NCI-H748 treated with DMSO at 0.1 percent for 48 hours (cell line): ENCODE measurements at regions not wholly inside any gene's neighbourhood (a gene's known extent, or its start where the extent isn't known, plus 50 kb on each side); places are given as distances from the start of the nearest gene placed in this dataset.
"Not testable (repeated sequence)": the region's sequence is repeated elsewhere in the genome, so short reads cannot be mapped to it uniquely, and the experiment has no call there.

Source experiments
- DNase-seq: peaks from one replicate; lab custom pipeline; 2025; lab: John Stamatoyannopoulos, UW

DNA sequence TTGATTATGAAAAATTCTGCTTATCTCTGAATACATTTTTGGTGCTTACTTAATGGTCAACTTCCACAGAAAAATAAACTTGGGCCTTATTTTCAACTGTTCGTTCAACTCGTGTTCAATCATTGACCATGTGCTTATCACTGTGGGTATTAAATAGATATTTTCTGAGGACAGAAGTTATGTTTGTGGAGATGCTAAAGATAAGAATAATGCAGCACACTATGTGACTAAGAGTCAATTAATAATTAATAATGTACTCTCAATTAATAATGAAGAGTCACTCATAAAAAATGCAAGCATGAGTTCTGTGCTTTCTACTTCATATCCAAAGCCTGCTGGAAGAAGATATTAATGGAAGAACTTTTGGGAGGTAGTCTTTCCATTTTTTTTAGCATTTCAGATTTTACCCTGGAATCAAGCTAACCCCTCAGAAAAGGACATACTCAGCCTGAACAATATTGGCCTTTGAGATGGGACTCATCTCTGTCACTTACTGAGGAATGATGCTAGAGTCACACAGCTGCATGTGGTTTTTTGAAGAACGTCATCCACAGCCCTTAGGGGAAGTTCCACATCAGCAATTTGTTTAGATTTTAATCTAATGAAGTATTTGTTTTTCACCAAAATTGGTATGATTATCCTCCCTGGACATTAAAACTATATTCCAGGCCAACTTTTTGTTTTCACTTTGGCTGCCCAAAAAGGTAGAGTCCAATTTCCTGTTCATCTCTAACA, 191.9 kb upstream of the CRIM1 start:
- no peak for DNase-seq

DNA sequence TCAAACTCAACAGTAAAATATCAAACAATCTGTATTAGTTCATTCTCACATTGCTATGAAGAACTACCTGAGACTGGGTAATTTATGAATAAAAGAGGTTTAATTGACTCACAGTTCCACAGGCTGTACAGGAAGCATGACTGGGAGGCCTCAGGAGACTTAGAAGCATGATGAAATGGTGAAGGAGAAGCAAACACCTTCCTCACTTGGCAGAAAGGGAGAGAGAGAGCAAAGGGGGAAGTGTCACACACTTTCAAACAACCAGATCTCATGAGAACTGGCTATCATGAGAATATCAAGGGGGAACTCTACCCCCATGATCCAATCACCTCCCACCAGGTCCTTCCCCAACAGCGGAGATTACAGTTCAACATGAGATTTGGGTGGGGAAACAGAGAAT, 198.5 kb upstream of the CRIM1 start:
- DNase-seq, result not testable (repeated sequence)

DNA sequence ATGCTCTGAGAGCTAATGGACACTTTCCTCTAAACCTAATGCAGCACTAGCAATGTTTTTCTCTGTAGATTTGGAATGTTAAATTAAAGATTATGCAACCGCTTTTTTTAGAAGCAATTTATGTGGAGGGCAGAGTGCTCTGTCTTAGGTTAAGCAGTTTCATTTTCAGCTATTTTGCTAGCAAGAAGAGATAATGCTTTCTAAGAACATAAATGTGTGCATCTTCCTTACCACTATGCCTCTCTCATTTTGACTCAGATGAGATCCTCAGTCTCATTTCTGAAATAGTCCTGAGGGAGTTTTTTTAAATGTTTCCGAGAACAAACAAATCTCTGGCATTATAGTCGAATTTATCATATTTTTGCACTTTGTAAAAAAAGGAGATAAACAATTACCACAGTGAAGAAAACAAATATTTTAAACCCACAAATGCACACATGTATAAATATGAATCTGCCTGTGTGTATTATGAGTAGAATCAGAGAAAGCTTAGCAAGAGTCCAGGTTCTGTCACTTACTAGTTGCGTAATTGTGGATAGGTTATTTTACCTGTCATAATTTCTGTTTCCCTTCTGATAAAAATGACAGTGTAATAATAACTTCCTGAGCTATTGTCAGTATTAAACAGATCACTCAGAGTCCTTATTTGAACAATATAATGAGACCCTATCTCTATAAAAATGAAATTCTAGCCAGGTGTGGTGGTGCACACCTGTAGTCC, 207.7 kb upstream of the CRIM1 start:
- no peak for DNase-seq

DNA sequence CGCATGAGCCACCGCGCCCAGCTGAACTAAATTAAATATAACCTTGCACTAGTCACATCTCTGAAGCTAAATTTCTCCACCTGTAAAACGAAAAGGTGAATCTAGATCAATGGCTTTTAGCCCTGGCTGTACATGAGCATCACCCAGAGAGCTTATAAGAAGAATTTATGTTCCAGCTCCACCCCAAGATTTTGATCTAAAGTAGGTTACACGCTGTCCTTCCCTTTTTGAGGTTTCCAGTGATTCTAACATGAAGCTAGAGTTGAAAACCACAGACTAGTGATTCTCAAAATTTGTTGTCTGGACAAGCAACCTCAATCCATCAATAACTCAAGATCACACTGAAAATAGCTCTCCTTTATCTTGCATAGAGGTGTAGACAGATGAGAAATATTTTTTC, 208.8 kb upstream of the CRIM1 start:
- no peak for DNase-seq

DNA sequence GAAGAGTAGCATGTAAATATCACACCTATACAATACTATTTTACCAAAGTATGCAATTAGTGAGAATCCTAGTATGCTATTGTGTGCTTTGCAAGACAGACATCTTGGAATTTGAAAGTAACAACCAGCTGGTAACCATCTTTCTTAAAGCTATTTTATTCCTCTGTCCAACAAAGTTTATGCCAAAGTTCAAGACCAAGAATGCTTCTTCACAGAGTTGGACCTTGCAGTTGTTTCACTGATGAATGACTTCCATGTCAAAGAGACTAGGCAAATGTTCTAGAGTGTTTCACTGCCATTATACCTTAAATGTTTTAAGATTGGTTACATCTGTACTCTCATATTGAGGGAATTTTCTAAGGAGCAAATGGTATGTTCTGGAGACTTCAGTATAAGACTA, 215.2 kb upstream of the CRIM1 start:
- DNase-seq, result no peak

DNA sequence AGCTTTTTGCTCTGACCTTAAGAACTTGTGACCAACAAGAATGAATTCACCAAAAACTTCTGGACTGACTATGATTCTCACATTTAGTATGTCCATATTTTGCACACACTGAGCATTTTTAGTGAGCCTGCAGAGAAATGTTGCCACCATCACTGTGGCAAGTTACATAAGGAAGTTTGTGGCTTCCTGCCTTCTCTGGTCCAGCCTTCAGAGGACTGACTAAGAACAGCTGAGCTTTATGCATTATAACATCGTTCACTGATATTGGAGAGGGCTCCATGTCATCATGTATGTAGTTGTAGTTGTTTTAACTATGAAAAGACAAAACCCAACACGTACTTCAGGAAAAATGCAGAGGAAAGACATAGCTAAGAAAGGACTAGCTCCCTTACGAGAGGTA, 218.0 kb upstream of the CRIM1 start:
- no peak for DNase-seq

DNA sequence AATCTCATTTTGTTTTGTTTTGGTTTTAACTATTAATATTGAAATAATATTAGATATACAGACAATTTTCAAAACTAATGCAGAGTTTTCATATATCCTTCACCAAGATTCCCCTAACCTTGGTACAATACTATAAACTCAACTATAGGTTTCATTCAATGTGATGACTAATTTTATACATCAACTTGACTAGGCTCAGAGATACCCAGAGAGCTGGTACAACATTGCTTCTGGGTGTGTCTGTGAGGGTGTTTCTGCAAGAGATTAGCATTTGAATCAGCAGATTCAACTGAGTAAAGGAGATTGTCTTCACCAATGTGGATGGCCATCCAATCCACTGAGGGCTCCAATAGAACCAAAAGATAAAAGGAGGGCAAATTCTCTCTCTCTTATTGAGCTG, 221.3 kb upstream of the CRIM1 start:
- no peak for DNase-seq

DNA sequence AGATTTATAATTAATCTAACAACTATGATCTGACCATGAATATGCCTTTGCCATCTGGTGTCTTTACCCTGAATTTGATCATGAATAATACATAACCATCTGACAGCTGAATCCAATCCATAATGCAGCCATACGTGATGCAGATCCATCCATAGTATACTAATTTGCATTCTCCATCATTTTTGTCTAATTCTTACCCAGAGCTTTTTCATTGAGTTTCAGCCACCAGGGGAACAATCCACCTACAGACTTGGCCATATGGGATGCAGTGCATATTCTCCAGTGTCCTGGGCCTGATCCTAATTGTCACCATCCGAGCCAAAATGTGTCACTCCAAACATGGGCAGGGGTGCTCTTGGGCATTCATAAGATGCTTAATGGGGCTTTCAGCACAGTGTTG, 227.2 kb upstream of the CRIM1 start:
- DNase-seq, result no peak

DNA sequence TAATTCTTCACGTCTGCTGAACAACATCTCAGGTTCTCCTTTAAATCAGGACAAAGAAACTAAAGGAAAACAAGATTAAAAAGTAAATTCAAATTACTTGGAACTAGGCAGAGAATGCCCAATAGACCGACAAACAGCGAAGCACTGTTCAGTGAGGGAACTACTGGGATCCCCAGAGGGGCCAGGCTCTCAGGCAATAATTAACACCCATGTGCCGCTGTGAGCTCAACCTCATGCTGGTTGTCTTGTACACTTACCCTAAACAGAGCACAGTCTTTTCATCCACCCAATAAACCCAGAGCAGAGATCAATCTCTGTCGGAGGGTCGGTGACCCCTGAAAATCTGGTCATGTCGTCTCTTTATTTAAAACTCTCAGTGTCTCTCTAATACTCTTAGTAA, 229.9 kb upstream of the CRIM1 start:
- no peak for DNase-seq

DNA sequence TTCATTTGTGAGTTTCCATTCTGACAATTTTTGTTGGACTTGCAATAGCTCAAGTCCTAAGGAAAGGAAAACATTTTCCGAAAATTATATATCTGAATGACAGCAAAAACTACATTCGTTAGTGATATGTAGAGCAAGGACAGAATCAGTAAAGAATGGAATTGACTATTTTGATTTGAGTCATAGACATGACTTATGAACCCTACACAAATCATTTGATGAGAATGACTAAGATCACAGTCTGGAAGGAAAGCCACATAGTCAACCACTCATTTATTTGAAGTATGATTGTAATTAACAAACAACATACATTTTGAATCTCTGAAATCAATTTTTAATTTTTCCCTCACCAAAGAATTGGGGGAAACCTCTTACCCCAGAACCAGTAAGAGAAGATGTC, 231.6 kb upstream of the CRIM1 start:
- DNase-seq, result no peak

DNA sequence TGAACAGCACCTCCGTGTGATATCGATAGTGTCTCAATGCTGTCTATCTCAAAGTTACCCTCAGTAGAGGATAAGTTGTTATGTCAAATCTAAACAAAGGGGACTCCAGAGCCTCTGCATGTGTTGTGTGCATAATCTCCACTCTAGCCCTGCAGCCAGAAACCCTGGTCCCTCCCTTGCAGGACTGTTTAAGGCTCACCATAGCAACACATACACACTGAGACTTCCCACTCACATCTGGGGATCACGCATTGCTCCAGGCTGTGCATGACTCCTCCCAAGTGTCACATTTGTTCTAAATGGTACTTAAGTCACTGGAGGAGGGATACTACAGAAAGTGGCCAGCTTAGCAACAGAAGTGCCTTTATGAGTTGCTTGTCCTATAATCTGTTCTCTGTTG, 258.6 kb upstream of the CRIM1 start:
- no peak for DNase-seq

DNA sequence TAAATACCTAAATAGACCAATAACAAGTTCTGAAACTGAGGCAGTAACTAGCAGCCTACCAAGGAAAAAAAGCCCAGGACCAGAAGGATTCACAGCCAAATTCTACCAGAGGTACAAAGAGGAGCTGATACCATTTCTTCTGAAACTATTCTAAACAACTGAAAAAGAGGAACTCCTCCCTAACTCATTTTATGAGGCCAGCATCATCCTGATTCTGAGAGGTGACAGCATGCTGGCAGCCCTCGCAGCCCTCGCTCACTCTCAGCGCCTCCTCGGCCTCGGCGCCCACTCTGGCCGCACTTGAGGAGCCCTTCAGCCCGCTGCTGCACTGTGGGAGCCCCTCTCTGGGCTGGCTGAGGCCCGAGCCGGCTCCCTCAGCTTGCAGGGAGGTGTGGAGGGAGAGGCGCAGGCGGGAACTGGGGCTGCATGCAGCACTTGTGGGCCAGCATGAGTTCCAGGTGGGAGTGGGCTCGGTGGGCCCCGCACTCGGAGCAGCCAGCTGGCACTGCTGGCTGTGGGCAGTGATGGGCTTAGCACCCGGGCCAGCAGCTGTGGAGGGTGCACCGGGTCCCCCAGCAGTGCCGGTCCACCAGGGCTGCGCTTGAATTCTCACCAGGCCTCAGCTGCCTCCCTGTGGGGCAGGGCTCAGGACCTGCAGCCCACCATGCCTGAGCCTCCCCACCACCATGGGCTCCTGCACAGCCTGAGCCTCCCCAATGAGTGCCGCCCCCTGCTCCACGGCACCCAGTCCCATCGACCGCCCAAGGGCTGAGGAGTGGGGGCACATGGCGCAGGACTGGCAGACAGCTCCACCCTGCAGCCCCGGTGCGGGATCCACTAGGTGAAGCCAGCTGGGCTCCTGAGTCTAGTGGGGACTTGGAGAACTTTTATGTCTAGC, 263.5 kb upstream of the CRIM1 start:
- DNase-seq, result not testable (repeated sequence)

DNA sequence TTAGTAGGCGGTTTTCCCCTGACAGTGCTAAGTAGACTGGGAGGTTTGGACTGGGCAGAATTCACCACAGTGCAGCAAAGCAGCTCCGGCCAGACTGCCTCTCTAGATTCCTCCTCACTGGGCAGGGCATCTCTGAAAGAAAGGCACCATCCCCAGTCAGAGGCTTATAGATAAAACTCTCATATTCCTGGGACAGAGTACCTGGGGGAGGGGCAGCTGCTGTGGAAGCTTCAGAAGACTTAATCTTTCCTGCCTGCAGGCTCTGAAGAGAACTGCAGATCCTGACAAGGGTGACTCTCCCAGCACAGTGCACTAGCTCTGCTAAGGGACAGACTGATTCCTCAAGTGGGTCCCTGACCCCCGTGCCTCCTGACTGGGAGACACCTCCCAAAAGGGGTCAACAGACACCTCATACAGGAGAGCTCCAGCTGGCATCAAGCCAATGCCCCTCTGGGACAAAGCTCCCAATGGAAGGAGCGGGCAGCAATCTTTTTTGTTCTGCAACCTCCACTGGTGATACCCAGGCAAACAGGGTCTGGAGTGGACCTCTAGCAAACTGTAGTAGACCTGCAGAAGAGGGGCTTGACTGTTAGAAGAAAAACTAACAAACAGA, 266.8 kb upstream of the CRIM1 start:
- DNase-seq, result no peak

DNA sequence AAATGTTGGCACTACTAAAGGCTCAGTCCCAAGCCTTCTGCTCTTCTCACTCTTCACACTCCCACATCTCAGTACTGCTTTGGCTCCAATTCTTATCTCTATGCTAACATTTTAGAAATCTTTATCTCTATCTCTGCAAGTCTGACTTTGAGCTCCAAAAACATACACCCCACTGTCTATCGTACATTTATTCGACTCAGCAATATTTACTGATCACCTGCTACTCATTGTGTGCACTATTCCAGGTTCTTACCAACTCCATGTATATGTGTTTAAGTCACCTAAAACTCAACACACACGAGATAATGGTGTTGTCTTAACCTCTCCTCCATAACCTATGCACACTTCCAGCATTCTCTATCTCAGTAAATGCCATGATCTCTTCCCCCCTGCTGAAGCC, 268.2 kb upstream of the CRIM1 start:
- DNase-seq, result no peak

DNA sequence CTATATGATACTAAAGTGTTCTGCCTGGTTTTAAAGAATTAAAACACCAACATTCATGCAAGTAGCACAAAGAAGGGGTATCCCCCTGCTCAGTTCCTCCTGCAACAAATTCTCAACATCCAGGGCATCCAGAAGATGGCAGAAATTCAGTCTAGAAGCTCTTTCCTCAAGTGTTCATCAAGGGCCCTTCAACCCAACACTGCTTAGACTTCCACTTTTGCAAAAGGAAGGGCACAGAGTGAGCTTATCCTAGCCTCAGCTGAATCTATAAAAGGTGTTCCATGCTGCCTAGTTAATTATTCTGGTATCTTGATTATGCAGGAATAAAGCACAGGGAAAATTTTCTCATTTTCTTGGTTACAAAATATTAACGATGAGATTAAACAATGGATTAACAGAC, 275.8 kb upstream of the CRIM1 start:
- no peak for DNase-seq

DNA sequence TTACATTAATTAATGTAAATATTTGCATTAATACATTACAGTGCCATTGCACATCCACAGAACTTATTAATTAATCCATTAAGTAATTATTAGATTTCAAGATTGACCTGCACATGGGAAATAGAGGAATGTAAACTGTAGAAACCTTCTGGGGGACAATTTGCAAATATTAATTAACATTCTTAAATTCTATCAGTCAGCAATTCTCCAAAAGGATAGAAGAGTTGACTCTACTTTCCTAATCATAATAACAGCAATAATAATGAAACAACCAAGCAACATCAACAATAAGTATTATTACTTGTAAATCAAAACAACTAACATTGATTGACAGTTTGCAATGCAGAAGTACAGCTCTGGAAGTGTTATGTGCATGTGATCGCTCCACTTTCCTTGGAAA, 281.6 kb upstream of the CRIM1 start:
- DNase-seq, result no peak

DNA sequence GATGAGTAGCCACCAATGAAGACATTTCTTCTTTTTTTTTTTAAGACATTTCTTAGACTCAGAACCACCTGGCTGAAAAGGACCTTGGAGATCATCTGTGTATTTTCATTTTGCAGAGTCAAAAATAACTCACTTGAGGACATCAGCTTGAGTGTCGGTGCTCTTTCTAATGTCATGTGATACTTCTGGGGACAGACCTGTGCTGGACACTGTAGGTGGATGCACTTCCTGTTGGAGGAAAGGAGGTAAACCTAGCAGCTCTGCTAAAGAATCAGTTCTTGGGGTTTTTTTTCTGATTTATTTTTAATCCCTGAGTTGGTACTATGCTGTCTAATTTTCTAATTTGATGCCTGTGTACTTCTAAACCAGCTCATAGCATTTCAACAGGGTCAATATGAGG, 283.9 kb upstream of the CRIM1 start:
- DNase-seq, result no peak

DNA sequence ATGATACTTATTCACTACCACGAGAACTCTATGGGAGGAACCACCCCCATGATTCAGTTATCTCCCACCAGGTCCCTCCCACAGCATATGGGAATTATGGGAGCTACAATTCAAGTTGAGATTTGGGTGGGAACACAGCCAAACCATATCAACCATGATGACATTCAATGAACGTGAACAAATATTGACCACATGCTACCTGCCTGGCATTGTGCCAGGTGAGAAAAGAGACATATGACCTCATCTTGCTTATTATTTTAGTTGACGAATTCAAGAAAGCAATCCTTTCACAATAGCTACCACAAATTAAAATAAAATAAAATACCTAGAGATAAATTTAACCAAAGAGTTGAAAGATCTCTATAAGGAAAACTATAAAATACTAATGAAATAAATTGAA, 286.5 kb upstream of the CRIM1 start:
- no peak for DNase-seq

DNA sequence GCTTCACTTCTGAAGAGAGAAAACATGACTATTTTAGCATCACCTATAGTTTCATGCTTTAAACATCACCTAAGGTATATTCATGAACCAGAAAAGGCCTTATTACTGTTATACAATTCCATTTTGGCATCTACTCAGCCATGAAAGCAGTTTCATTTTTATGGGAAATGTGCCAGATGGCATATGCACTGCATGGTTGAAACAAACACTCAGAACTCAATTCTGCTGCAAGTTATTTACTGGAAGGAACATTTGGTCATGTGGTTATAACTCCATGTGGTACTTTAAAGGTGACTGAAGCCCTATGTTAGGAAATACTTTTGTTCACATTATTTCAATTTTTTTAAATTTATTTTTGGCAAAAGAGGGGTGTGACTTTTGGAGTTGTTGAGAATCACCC, 287.5 kb upstream of the CRIM1 start:
- no peak for DNase-seq

DNA sequence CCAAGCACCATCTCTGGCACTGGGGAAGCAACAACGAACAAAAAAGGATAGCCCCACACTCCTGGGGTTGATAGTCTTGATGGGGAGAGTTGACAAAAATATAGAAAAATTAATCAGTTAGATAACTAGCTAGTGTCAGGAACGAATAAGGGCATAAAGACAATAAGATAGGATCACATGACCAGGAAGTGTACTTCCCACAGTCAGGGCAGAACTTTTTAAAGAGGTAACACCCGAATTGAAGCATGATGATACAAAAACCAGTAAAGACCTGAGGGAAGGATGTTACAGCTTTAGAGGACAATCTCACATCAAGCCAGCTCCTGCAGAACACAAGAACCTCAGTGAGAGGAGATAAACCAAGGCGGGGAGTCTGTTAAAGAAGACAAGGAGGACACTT, 295.4 kb upstream of the CRIM1 start:
- DNase-seq, result no peak

DNA sequence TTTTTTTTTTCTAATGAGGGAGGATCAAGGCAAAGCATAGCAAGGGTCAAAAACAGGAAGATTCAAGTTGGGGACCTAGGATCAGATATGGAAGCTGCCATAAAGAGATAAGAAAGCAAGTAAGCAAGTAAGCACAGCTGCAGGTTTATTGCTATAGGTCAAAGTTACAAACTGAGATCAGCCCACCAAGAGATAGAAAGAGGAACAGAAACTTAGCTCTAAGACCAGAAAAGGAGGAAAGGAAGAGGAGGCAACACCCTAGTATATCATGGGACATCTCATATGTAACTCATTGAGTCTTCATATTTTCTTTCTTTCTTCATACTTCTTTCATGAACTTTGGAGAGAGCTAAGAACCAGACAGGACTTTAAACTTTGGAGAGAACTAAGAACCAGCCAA, 295.9 kb upstream of the CRIM1 start:
- DNase-seq, result no peak

DNA sequence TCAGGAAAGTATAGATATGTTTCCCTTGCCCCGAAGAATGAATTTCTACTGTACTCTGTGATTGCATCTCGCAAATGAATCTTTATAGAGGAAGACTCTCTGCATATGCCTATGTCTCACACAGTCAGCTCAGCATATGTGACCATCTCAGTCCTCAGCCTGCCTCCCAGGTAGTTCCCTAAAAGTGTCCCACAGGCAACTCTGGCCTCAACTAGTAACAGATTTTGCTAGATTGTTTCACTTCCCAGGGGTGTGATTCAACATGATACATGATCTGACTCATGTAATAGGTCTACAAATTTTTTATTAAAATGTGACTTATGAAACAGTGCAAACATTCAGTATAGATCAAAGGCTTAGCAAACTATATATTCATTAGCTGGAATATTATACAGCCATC, 296.6 kb upstream of the CRIM1 start:
- DNase-seq, result no peak

DNA sequence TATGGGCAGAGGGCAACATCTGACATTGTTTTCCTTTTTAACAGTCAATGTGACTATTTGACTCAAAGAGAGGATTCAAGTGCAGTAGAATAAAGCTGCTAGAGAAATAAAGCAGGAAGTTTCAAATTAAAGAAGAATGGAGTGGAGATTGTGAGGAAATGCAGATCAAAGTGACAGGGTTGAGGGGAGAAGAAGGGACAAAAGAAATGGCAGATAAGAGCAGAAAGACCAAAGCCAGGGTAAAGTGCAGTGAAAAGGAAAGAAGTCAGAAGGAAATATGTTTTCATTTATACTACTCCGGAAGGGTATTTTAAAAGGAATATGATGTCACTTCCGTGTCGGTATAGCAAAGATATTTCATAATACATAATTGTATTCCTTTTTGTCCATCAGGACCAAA, 297.5 kb upstream of the CRIM1 start:
- no peak for DNase-seq
